HG03432 (cell line): ENCODE measurements at regions not wholly inside any gene's neighbourhood (a gene's known extent, or its start where the extent isn't known, plus 50 kb on each side); places are given as distances from the start of the nearest gene placed in this dataset.
"Not testable (repeated sequence)": the region's sequence is repeated elsewhere in the genome, so short reads cannot be mapped to it uniquely, and the experiment has no call there.

Source experiments
- ATAC-seq: cut with Tn5 transposase; IDR thresholded peaks from one replicate; pipeline ENCODE4 v1.9.1; 2021; ENCODE audit warnings: mild to moderate bottlenecking, moderate library complexity; ENCODE audit not compliant: unreplicated experiment

DNA sequence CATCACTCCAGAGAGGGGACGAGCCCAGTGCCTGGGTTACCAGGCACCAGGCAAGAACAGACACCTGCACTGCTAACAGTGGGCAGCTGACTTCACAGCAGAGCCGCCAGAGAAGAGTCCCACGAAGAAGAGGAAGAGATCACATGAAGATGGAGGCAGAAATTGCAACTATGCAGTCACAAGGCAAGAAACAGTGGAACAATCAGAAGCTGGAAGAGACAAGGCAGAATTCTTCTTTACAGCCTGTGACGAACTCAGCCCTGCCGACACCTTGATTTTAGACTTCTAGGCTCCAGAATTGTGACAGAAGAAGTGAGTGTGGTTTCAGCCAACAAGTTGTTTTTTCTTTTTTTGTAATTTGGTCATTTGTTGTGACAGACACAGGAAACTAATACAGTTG, 59.2 kb downstream of the IL12A start:
- ATAC-seq, result no peak

- ATAC-seq, result no peak
These were observed 60.4 kb downstream of the IL12A start for GRCh38 chr3:160049038-160049437.

GRCh38 chr3:160049565-160049964, 60.9 kb downstream of the IL12A start:
- no peak for ATAC-seq

DNA sequence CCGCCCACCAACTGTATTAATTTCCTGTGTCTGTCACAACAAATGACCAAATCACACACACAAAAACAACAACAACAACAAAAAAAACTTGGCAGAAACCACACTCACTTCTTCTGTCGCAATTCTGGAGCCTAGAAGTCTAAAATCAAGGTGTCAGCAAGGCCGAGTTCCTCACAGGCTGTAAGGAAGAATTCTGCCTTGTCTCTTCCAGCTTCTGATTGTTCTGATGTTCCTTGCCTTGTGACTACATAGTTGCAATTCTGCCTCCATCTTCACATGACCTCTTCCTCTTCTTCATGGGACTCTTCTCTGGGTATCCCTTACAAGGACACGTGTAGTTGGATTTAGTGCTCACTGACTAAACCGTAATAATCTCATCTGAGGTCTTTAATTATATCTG, 61.4 kb downstream of the IL12A start:
- no peak for ATAC-seq

DNA sequence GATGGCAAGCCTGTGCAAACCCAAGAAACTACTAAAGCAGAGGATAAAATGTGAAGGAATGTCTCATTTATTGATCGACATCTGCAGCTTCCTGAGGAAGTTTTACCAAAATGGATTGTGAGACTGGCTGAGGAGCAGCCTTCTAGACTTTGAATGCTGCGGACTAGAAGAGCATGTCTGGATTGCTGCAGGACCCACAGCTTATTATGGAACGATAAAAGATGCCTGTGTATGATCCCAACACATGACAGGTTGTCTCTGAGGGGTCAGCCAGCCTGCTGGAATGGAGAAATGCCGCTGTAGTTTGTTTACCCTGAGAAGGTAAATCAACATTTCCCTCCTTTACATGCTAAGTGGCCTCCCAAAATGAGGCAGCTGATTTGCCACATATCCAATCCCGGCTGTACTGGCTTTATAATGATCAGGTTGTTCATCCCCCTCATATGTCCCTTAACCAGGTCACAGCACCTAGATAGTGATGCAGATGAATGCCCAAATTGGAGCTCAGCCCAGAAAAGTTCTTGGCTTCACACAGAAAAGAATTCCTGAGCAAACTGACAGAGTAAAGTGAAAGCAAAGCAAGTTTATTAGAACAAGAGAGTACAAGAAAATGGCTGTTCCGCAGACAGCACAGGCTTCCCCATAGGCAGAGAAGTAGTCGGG, 63.9 kb downstream of the IL12A start:
- ATAC-seq, result no peak

DNA sequence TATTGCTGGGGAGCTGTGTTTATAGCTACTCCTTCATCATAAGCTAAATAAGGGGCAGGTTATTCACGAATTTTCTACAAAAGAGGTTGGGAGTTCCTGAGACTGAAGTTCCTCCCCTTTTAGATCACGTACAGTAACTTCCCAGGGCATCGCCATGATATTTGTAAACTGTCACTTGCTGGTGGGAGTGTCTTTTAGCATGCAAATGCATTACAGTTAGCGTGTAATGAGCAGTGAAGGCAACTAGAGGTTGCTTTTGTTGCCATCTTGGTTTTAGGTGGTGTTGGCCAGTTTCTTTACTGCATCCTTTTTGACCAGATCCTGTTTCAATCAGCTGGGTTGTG, 64.4 kb downstream of the IL12A start:
- no peak for ATAC-seq

DNA sequence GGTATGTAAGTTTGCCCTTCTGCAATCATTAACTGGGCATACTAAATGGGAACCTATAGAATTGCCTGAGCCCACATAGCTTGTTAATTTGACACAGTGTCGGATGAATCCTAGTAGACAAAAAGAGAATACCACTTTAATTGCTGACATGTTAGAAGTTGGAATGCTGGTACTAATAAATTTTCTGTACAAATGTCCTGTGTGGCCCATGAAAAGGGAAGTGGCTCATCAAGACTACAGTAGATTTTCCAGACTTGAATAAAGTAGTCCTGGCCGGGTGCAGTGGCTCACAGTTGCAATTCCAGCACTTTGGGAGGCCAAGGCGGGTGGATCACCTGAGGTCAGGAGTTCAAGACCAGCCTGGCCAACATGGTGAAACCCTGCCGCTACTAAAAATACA, 66.2 kb downstream of the IL12A start:
- ATAC-seq, result not testable (repeated sequence)

GRCh38 chr3:160055659-160056058, 67.0 kb downstream of the IL12A start:
- ATAC-seq, result no peak

DNA sequence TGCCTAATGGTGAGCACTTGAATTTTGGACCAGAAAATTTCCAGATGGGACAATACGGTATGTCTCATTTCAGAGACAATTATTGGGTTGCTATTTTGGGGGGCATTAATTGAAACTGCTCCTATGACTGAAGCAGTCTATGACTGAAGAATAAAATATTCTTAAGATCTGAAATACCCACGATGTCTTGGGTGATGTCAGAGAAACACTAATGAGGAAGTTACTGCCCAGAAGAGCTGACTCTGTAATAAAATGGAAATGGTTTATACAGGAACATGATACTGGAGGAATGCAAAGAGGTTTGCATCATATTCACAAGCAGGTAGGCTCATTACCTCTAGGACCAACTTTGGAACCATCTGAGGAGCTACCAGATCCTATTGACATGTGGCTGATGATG, 68.7 kb downstream of the IL12A start:
- ATAC-seq, result no peak

- ATAC-seq, result no peak
These were observed 71.9 kb downstream of the IL12A start for GRCh38 chr3:160060409-160061027.

DNA sequence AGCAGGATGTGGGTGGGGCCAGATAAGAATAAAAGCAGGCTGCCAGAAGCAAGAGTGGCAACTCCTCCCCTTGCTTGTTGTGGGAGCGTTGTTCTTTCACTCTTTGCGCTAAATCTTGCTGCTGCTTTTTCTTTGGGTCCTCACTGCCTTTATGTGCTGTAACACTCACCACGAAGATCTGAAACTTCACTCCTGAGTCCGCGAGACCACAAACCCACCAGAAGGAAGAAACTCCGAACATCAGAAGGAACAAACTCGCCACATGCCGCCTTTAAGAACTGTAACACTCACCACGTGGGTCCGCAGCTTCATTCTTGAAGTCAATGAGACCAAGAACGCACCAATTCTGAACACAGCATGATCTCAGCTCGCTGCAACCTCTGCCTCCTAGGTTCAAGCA, 72.9 kb downstream of the IL12A start:
- ATAC-seq, result no peak

- peak; percentile 69 for ATAC-seq
These were observed 76.6 kb downstream of the IL12A start for GRCh38 chr3:160065282-160065681.

DNA sequence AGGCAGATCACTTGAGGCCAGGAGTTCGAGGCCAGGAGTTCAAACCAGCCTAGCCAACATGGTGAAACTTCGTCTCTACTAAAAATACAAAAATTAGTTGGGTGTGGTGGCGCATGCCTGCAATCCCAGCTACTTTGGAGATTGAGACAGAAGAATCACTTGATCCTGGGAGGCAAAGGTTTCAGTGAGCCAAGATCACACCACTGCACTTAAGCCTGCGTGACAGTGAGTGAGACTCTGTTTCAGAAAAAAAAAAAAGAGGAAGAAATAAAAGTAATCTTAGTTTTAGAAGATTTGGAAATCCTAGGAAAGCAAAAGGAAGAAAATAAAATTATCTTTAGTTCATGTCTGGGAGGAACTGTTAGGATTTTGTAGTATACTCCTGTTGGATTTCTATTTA, 77.2 kb downstream of the IL12A start:
- no peak for ATAC-seq

DNA sequence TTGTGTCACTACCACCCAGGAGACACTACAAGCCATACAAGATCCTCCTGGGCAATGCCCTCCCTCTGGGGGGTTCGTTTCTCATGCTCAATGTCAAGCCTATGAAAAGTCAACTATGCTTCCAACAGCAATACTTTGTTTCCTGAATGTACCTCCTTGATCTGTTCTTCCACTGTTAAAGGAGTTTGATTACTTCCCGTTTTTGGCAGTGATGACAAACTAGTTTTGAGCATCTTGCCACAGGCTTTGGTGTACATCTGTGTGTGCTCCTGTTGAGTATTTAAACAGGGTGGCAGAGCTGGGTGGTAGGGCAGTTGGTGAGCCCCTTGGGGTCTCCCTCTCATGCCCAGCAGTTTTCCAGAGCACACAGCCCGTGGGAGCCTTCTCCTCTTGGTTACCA, 81.4 kb downstream of the IL12A start:
- no peak for ATAC-seq

- no peak for ATAC-seq
These were observed 87.9 kb downstream of the IL12A start for GRCh38 chr3:160076519-160076918.

- ATAC-seq, result no peak
These were observed 89.9 kb downstream of the IL12A start for GRCh38 chr3:160078533-160078932.

DNA sequence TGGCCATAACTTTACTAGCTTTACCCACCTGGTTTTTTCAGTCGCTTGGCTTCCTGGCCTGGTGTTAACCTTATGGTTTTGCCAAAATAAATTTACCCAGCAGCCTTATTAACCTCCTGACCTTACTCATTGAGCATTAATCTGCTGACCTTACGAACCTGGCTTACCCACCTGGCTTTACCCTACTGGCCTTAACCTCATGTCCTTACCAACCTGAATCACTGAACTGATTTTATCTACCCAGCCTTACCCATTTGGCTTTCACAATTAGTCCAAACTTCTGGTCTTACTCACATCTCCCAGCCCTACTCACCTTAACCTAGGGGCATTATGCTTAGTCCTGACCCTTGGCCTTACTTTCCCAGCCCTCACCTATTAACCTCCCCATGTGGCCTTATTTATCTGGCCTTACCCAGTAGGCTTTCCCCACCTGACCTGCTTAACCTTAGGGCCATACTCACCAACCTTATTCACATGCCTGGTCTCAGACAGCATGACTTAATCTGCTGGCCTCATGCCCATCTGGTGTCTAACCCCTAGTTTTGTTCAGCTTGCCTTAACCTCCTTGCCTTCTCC, 93.4 kb downstream of the IL12A start:
- no peak for ATAC-seq

DNA sequence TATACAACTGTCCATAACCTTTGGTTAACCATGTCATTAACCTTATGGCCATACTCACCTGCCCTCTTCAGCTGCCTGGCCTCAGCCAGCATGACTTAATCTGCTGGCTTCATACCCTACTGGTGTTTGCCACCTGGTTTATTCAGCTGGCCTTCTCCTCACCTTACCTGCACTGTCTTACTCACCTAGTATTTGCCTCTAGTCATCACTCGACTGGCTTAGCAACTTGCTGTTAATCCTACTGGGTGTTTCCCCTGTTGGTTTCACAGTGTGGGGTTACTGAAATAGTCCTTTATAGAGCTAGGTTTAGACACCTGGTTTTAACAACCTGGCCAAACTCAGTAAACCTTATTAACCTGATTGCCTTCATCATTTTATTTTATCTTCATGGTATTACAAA, 96.4 kb downstream of the IL12A start:
- ATAC-seq, result no peak

- ATAC-seq, result no peak
These were observed 100.0 kb downstream of the IL12A start for GRCh38 chr3:160088492-160089137.

DNA sequence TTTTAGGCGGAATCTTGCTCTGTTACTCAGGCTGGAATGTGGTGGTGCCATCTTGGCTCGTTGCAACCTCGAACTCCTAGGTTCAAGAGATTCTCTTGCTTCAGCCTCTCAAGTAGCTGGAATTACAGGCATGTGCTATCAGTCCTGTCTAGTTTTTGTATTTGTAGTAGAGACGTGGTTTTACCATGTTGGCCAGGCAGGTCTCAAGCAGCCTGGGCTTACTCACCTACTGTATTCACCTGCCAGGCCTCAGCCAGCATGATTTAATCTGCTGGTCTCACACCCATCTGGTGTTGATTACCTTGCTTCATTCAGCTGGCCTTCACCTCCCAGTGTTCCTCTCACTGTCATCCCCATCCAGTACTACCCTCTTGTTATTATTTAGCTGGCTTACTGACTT, 102.0 kb downstream of the IL12A start:
- no peak for ATAC-seq

- no peak for ATAC-seq
These were observed 102.8 kb downstream of the IL12A start for GRCh38 chr3:160091441-160091840.

DNA sequence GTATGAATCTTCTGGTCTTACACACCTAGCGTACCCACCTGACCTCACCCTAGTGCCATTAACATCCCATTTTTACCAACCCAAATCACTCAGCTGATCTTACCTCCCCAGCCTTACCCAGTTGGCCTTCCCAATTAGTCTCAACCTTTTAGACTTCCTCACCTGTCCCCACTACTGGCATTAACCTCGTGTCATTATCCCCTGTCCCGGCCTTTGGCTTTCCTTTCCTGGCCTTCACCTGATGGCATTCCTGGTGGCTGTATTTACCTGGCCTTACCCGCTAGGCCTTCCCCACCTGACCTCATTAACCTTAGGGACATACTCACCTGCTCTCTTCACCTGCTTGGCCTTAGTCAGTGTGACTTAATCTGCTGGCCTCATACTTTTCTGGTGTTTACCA, 104.1 kb downstream of the IL12A start:
- ATAC-seq, result no peak
